VCaP (cell line): ENCODE measurements at regions not wholly inside any gene's neighbourhood (a gene's known extent, or its start where the extent isn't known, plus 50 kb on each side); places are given as distances from the start of the nearest gene placed in this dataset.

ENCODE experiments used
- H3K27ac ChIP-seq: fragments of 450-650 bp; 2 replicates; pipeline ENCODE4 v1.5.1; 2017
- CTCF ChIP-seq: fragments of 450-650 bp; conservative IDR thresholded peaks from 2 replicates; pipeline ENCODE4 v1.5.1; 2017; ENCODE audit warnings: mild to moderate bottlenecking, moderate library complexity

GRCh38 chr5:40276426-40277102 is 403.2 kb upstream of the PTGER4 start:
- no peak for TF ChIP-seq CTCF
- no peak overlapping the region for H3K27ac ChIP-seq

GRCh38 chr5:40274568-40274967 is 405.1 kb upstream of the PTGER4 start:
- no peak for TF ChIP-seq CTCF
- H3K27ac ChIP-seq, result no peak overlapping the region

GRCh38 chr5:40273936-40274335 is 405.8 kb upstream of the PTGER4 start:
- no peak for TF ChIP-seq CTCF
- H3K27ac ChIP-seq, result no peak overlapping the region

- no peak for TF ChIP-seq CTCF
- H3K27ac ChIP-seq, result no peak overlapping the region
These were observed 408.2 kb upstream of the PTGER4 start for GRCh38 chr5:40271476-40271875.

GRCh38 chr5:40270274-40270845 is 409.4 kb upstream of the PTGER4 start:
- no peak overlapping the region for H3K27ac ChIP-seq
- TF ChIP-seq CTCF, result no peak

- TF ChIP-seq CTCF, result no peak
- H3K27ac ChIP-seq, result no peak overlapping the region
These were observed 411.6 kb upstream of the PTGER4 start for GRCh38 chr5:40268088-40268487.

- no peak overlapping the region for H3K27ac ChIP-seq
- no peak for TF ChIP-seq CTCF
These were observed 412.8 kb upstream of the PTGER4 start for GRCh38 chr5:40266952-40267351.
